Nephron progenitor cell (in vitro differentiated cells): ENCODE measurements at regions not wholly inside any gene's neighbourhood (a gene's known extent, or its start where the extent isn't known, plus 50 kb on each side); places are given as distances from the start of the nearest gene placed in this dataset.
"Not testable (repeated sequence)": the region's sequence is repeated elsewhere in the genome, so short reads cannot be mapped to it uniquely, and the experiment has no call there.

Experiments
- DNase-seq: peaks from one replicate; pipeline ENCODE4 v3.0.0; 2021
- H3K27ac Mint-ChIP-seq: 2 replicates; pipeline ENCODE4 v1.8.0; 2021; ENCODE audit warnings: mild to moderate bottlenecking, moderate library complexity, mixed read lengths
- H3K27me3 Mint-ChIP-seq: 2 replicates; pipeline ENCODE4 v1.8.0; 2021; ENCODE audit warnings: mild to moderate bottlenecking, low read depth, mixed read lengths; ENCODE audit not compliant: poor library complexity
- H3K36me3 Mint-ChIP-seq: 2 replicates; pipeline ENCODE4 v1.8.0; 2021; ENCODE audit warnings: low read depth, mixed read lengths
- H3K4me1 Mint-ChIP-seq: 2 replicates; pipeline ENCODE4 v1.8.0; 2021; ENCODE audit warnings: mixed read lengths
- H3K4me3 Mint-ChIP-seq: 2 replicates; pipeline ENCODE4 v1.8.0; 2021; ENCODE audit warnings: mild to moderate bottlenecking, moderate library complexity, mixed read lengths
- H3K9me3 Mint-ChIP-seq: 2 replicates; pipeline ENCODE4 v1.8.0; 2021; ENCODE audit warnings: mild to moderate bottlenecking, moderate library complexity, mixed read lengths
- TF ChIP-seq, protein P1 (sequence below): fragments of 200-600 bp; sonication (generic); IDR thresholded peaks from 2 replicates; pipeline ENCODE4 v1.5.0; 2021; ENCODE audit warnings: antibody characterized with exemption

DNA sequence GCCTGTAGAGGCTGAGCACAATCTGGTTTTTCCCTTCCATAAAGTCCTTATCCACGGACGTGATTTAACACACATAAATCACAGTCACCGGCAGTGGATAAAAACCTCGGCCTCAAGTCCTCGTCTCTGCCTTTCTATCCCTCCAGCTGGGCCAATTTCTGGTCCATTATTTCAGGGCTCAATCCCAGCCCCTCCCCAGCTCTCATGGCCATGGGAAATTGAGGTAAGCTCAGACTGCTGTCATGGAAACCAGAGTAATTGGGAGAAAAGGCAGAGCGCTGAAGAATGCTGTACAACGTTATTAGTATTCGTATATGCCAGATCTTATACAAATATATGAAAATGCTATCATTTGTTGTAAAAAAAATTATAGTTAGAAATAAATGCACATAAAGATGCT lies 86.2 kb upstream of the USP29 start:
- H3K9me3 Mint-ChIP-seq: peaks cover 92% of the 10 kb centered on the region
- H3K4me1 Mint-ChIP-seq: no peaks in the 10 kb centered on the region
- peaks cover 11% of the 10 kb centered on the region for H3K36me3 Mint-ChIP-seq
- H3K27ac Mint-ChIP-seq: no peak overlapping the region
- DNase-seq: no peak
- TF ChIP-seq, protein P1, sequence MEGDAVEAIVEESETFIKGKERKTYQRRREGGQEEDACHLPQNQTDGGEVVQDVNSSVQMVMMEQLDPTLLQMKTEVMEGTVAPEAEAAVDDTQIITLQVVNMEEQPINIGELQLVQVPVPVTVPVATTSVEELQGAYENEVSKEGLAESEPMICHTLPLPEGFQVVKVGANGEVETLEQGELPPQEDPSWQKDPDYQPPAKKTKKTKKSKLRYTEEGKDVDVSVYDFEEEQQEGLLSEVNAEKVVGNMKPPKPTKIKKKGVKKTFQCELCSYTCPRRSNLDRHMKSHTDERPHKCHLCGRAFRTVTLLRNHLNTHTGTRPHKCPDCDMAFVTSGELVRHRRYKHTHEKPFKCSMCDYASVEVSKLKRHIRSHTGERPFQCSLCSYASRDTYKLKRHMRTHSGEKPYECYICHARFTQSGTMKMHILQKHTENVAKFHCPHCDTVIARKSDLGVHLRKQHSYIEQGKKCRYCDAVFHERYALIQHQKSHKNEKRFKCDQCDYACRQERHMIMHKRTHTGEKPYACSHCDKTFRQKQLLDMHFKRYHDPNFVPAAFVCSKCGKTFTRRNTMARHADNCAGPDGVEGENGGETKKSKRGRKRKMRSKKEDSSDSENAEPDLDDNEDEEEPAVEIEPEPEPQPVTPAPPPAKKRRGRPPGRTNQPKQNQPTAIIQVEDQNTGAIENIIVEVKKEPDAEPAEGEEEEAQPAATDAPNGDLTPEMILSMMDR: no peak
- no peak overlapping the region for H3K4me3 Mint-ChIP-seq
- H3K27me3 Mint-ChIP-seq: peaks cover 2% of the 10 kb centered on the region

DNA sequence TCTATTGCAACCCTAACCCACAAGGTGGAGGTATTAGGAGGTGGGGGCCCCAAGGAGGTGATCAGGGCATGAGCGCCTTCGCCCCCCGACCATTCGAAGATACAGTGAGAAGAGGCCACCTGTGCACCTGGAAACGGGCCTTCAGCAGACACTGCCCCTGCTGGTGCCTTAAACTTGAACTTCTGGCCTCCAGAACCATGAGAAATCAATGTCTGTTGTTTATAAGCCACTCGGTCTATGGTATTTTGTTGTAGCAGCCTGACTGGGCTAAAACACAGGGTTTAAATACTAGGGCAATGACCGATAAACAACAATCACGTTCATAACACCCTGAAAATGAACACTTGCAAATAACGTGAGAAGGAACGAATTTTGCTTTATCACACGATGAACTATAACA lies 85.2 kb upstream of the USP29 start:
- Mint-ChIP-seq H3K27ac (no peak overlapping the region), H3K4me1 (no peaks in the 10 kb centered on the region), H3K9me3 (peaks cover 94% of the 10 kb centered on the region), H3K27me3 (peaks cover 2% of the 10 kb centered on the region), H3K4me3 (no peak overlapping the region), H3K36me3 (peaks cover 11% of the 10 kb centered on the region)
- TF ChIP-seq, protein P1: no peak
- DNase-seq: no peak

DNA sequence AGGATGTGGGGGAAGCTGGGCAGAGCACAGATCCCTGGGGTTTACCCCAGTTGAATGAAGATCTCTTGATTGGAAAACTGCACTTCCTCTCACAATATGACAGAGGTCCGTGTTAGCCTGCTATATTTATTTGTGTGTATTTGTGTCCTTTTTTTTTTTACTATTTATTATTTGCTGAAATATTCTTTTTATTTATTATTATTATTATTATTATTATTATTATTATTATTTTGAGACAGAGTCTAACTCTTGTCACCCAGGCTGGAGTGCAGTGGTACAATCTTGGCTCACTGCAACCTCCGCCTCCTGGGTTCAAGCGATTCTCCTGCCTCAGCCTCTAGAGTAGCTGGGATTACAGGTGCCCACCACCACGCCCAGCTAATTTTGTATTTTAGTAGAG lies 84.0 kb upstream of the USP29 start:
- H3K9me3 Mint-ChIP-seq: peaks cover 92% of the 10 kb centered on the region
- H3K4me1 Mint-ChIP-seq, H3K27me3 Mint-ChIP-seq, DNase-seq, H3K4me3 Mint-ChIP-seq, H3K27ac Mint-ChIP-seq: not testable (repeated sequence)
- H3K36me3 Mint-ChIP-seq: peaks cover 11% of the 10 kb centered on the region

DNA sequence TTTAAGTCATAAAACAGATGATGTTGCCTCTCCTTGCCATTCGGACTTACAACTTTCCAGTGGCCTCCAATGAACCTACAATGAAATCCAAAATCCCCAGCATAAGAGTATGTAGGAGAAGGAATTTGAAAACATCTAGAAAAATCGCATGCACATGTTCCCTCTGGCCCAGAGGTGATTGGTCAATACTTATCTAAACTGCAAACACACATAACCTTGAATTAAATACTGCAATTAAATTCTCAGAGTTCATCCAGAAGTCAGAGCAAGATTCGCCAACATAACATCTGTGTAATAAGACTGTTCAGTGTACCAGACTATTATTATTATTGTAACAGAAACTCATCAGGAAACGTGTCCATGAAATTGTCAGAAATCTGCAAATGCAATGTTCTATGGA lies 82.2 kb upstream of the USP29 start:
- TF ChIP-seq, protein P1: no peak
- Mint-ChIP-seq H3K36me3 (peaks cover 11% of the 10 kb centered on the region), H3K27ac (no peak overlapping the region), H3K9me3 (peaks cover 89% of the 10 kb centered on the region), H3K4me3 (no peak overlapping the region), H3K27me3 (peaks cover 2% of the 10 kb centered on the region), H3K4me1 (no peaks in the 10 kb centered on the region)
- no peak for DNase-seq

DNA sequence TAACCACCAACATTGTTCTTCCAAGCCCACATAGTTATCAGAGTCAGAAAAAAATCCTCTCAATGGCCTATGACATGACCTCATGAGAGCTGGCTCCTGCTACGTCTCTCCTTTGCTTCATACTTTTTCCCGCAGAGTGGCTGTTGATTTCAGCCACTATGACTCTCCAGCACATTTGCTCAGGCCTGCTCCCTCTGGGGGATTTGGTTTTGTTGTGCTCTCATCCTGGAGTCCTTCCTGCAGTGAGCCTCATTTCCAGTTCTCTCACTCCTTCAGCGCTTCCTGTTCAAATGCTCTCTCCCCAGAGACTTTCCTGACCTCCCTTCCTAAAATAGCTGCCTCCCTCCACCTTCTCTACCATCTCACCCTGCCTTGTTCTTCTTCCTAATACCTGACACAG lies 72.0 kb upstream of the USP29 start:
- no peaks in the 10 kb centered on the region for H3K27me3 Mint-ChIP-seq
- DNase-seq: no peak
- peaks cover 64% of the 10 kb centered on the region for H3K9me3 Mint-ChIP-seq
- no peaks in the 10 kb centered on the region for H3K36me3 Mint-ChIP-seq
- H3K27ac Mint-ChIP-seq: no peak overlapping the region
- no peaks in the 10 kb centered on the region for H3K4me1 Mint-ChIP-seq
- TF ChIP-seq, protein P1: no peak
- no peak overlapping the region for H3K4me3 Mint-ChIP-seq

DNA sequence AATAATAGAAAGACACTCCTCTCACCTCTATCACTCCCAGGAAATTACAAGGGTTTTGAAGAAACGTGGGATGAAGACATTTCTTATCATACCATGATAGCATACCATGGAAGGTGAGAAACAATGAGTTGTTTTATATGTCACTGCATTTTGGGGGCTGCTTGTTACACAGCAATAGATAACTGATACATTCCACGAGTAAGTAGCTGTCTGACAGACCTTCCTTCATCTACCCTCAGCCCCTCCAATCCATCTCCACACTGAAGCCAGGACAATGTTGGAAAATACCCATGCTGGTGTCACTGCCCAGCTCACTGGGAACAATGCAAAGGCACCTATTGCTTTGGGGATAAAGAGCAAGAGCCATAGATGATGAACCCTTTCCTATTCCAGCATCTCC lies 68.9 kb upstream of the USP29 start:
- Mint-ChIP-seq H3K9me3 (peaks cover 85% of the 10 kb centered on the region), H3K27me3 (peaks cover 6% of the 10 kb centered on the region), H3K36me3 (no peaks in the 10 kb centered on the region), H3K4me3 (no peak overlapping the region), H3K27ac (no peak overlapping the region), H3K4me1 (no peaks in the 10 kb centered on the region)
- TF ChIP-seq, protein P1: no peak
- DNase-seq: no peak
